H1 (cell line): ENCODE measurements at regions not wholly inside any gene's neighbourhood (a gene's known extent, or its start where the extent isn't known, plus 50 kb on each side); places are given as distances from the start of the nearest gene placed in this dataset.

Experiments
- CHD2 ChIP-seq: IDR thresholded peaks from 2 replicates; pipeline ENCODE4 v1.6.1; 2012; ENCODE audit warnings: low read length, improper control_type of control experiment
- POLR2AphosphoS5 ChIP-seq: IDR thresholded peaks from 2 replicates; pipeline ENCODE4 v1.6.1; 2011; ENCODE audit warnings: low read depth, low read length
- ZNF274 ChIP-seq: IDR thresholded peaks from 2 replicates; pipeline ENCODE4 v1.7.0; 2012; ENCODE audit warnings: low read length, borderline replicate concordance; ENCODE audit errors: extremely low read depth
- TF ChIP-seq, protein P1 (sequence below), 3 experiments: IDR thresholded peaks; 1 replicate in 2 of 3; 2 replicates in 1 of 3; pipeline versions ENCODE4 v1.5.1 to v1.6.1; 2011; ENCODE audit warnings: low read length in 3 of 3, mild to moderate bottlenecking in 3 of 3, inconsistent platforms in 2 of 3, low read depth in 1 of 3, moderate library complexity in 1 of 3; ENCODE audit not compliant: insufficient read depth in 1 of 3; ENCODE audit errors: control extremely low read depth in 1 of 3

DNA sequence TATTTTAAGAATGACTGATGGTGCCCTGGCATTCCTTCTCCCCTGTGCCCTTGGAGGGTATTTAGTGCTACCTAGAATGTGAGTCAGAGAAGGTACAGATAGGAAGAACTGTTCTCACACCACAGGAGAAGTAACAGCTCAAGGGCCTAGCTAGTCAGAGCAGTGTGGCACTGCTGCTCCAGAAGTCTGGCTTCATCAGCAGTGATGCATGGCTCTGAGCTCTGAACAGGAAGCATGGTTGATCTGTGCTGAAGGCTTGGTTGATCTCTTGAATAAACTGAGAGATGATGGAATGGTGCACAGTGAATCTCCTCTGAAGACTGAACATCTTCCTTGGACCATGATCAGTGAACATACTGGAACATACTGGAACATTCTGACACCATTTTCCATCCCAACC is 425.3 kb upstream of the SLC35B3 start:
- TF ChIP-seq CHD2 = no peak
- TF ChIP-seq, protein P1, sequence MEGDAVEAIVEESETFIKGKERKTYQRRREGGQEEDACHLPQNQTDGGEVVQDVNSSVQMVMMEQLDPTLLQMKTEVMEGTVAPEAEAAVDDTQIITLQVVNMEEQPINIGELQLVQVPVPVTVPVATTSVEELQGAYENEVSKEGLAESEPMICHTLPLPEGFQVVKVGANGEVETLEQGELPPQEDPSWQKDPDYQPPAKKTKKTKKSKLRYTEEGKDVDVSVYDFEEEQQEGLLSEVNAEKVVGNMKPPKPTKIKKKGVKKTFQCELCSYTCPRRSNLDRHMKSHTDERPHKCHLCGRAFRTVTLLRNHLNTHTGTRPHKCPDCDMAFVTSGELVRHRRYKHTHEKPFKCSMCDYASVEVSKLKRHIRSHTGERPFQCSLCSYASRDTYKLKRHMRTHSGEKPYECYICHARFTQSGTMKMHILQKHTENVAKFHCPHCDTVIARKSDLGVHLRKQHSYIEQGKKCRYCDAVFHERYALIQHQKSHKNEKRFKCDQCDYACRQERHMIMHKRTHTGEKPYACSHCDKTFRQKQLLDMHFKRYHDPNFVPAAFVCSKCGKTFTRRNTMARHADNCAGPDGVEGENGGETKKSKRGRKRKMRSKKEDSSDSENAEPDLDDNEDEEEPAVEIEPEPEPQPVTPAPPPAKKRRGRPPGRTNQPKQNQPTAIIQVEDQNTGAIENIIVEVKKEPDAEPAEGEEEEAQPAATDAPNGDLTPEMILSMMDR (IDR thresholded peaks at IDR 0.05; ENCODE audit: control extremely low read depth in 1 of 3, insufficient read depth in 1 of 3, low read depth in 1 of 3, low read length in 3 of 3) = no peak
- TF ChIP-seq POLR2AphosphoS5 = no peak
- TF ChIP-seq ZNF274 = no peak
